Fibroblast of lung (primary cell): ENCODE measurements at regions not wholly inside any gene's neighbourhood (a gene's known extent, or its start where the extent isn't known, plus 50 kb on each side); places are given as distances from the start of the nearest gene placed in this dataset.

Source experiments
- DNase-seq, 2 donors: peaks; one replicate each; pipeline versions ENCODE4 v3.0.0 to v3.0.0-alpha.2; 2010; ENCODE audit warnings: low read depth in 2 of 2
- H2AFZ ChIP-seq: 2 replicates; pipeline ENCODE4 v1.5.1; 2012; ENCODE audit warnings: low read length, control low read depth, inconsistent platforms
- H3K27ac ChIP-seq: 2 replicates; pipeline ENCODE4 v1.5.1; 2011; ENCODE audit warnings: low read length, control low read depth; ENCODE audit not compliant: insufficient read depth
- H3K27me3 ChIP-seq: 2 replicates; pipeline ENCODE4 v1.5.1; 2011; ENCODE audit warnings: mild to moderate bottlenecking, low read length; ENCODE audit not compliant: control insufficient read depth, insufficient read depth
- H3K36me3 ChIP-seq: 2 replicates; pipeline ENCODE4 v1.5.1; 2011; ENCODE audit warnings: low read length; ENCODE audit not compliant: control insufficient read depth, insufficient read depth
- H3K4me1 ChIP-seq: 2 replicates; pipeline ENCODE4 v1.5.1; 2011; ENCODE audit warnings: low read length; ENCODE audit not compliant: control insufficient read depth, insufficient read depth; ENCODE audit errors: extremely low read depth
- H3K4me2 ChIP-seq: 2 replicates; pipeline ENCODE4 v1.5.1; 2011; ENCODE audit warnings: low read length, control low read depth; ENCODE audit not compliant: insufficient read depth; ENCODE audit errors: extremely low read depth
- H3K4me3 ChIP-seq, 4 experiments: fragments of 200-600 bp in 1 of 4; sonication (generic) in 1 of 4; replicated peaks in 1 of 4; 2 replicates each; pipeline ENCODE4 v1.5.1; 2011 to 2016; ENCODE audit warnings: low read length in 4 of 4, low read depth in 3 of 4, mild to moderate bottlenecking in 3 of 4, control low read depth in 2 of 4, inconsistent platforms in 1 of 4, mixed read lengths in 1 of 4; ENCODE audit not compliant: insufficient read depth in 1 of 4; ENCODE audit errors: control extremely low read depth in 1 of 4
- H3K79me2 ChIP-seq: 2 replicates; pipeline ENCODE4 v1.5.1; 2012; ENCODE audit warnings: mild to moderate bottlenecking, low read length, inconsistent platforms; ENCODE audit not compliant: control insufficient read depth, insufficient read depth
- H3K9ac ChIP-seq: 2 replicates; pipeline ENCODE4 v1.5.1; 2011; ENCODE audit warnings: mild to moderate bottlenecking, low read length, control low read depth; ENCODE audit not compliant: insufficient read depth
- H3K9me3 ChIP-seq: 2 replicates; pipeline ENCODE4 v1.5.1; 2012; ENCODE audit warnings: low read depth, low read length; ENCODE audit not compliant: control insufficient read depth, insufficient read depth
- H4K20me1 ChIP-seq: 2 replicates; pipeline ENCODE4 v1.5.1; 2011; ENCODE audit warnings: low read length; ENCODE audit not compliant: control insufficient read depth, insufficient read depth; ENCODE audit errors: extremely low read depth
- CTCF ChIP-seq, 2 donors: IDR thresholded peaks in 1 of 2; conservative IDR thresholded peaks in 1 of 2; 1 replicate in 1 of 2; 2 replicates in 1 of 2; pipeline ENCODE4 v1.5.1; 2011 to 2012; ENCODE audit warnings: low read length in 2 of 2, control low read depth in 1 of 2, inconsistent platforms in 1 of 2, low read depth in 1 of 2, mild to moderate bottlenecking in 1 of 2
- EZH2 ChIP-seq: IDR thresholded peaks from 2 replicates; pipeline ENCODE4 v1.5.1; 2012; ENCODE audit warnings: low read length, control low read depth, mild to moderate bottlenecking; ENCODE audit errors: missing control alignments

DNA sequence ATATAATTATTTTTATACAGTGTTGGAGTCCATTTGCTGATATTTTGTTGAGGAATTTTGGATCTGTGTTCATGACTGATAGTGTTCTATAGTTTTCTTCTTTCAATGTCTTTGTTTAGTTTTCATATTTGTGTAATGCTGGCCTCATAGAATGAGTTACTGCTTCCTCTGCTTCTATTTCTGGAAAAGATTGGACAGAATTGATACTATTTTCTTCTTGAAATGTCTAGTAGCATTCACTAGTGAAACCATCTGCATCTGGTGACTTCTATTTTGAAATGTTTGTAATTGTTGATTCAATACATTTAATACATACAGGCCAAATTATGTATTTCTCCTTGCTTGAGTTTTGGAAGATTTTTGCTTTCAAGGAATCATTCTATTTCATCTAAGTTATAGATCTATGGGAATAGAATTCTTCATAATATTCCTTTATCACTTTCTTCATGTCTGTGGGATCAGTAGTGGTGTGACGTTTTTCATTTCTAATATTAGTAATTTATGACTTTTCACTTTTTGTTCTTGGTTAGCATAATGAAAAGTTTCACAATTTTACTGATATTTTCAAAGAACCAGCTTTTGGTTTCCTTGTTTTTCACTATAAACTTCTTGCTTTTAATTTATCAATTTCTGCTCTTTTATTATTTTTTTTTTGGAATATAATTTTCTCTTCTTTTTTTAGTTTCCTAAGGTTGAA lies 509.9 kb upstream of the VRK2 start:
- Histone ChIP-seq H2AFZ (no peak overlapping the region), H3K27me3 (no peaks in the 10 kb centered on the region), H3K4me2 (no peak overlapping the region), H3K4me1 (no peaks in the 10 kb centered on the region), H3K4me3 (no peak overlapping the region), H3K9ac (no peak overlapping the region), H3K36me3 (no peaks in the 10 kb centered on the region), H3K9me3 (no peaks in the 10 kb centered on the region), H3K27ac (no peak overlapping the region), H3K79me2 (no peaks in the 10 kb centered on the region), H4K20me1 (no peaks in the 10 kb centered on the region)
- no peak for DNase-seq
- no peak for TF ChIP-seq CTCF (conservative IDR thresholded peaks at IDR 0.05 in 1 of 2, IDR thresholded peaks at IDR 0.05 in 1 of 2; ENCODE audit: low read depth in 1 of 2, low read length in 2 of 2)
- no peak for TF ChIP-seq EZH2

- no peaks in the 10 kb centered on the region for H3K27me3 ChIP-seq
- DNase-seq, result no peak
- TF ChIP-seq EZH2 (no peak), CTCF (conservative IDR thresholded peaks at IDR 0.05 in 1 of 2, IDR thresholded peaks at IDR 0.05 in 1 of 2; ENCODE audit: low read depth in 1 of 2, low read length in 2 of 2) (no peak)
- H4K20me1 ChIP-seq, result no peaks in the 10 kb centered on the region
- no peaks in the 10 kb centered on the region for H3K9me3 ChIP-seq
- no peaks in the 10 kb centered on the region for H3K4me1 ChIP-seq
- H3K27ac ChIP-seq, result no peak overlapping the region
- no peak overlapping the region for H3K4me2 ChIP-seq
- no peak overlapping the region for H3K9ac ChIP-seq
- H3K36me3 ChIP-seq, result no peaks in the 10 kb centered on the region
- H3K79me2 ChIP-seq, result no peaks in the 10 kb centered on the region
- no peak overlapping the region for H3K4me3 ChIP-seq
- H2AFZ ChIP-seq, result no peak overlapping the region
These were observed 506.8 kb upstream of the VRK2 start for GRCh38 chr2:57539761-57540160.

GRCh38 chr2:57542081-57542480 lies 504.5 kb upstream of the VRK2 start:
- TF ChIP-seq EZH2 (no peak), CTCF (conservative IDR thresholded peaks at IDR 0.05 in 1 of 2, IDR thresholded peaks at IDR 0.05 in 1 of 2; ENCODE audit: low read depth in 1 of 2, low read length in 2 of 2) (no peak)
- no peaks in the 10 kb centered on the region for H3K27me3 ChIP-seq
- H2AFZ ChIP-seq, result no peak overlapping the region
- H3K79me2 ChIP-seq, result no peaks in the 10 kb centered on the region
- no peak overlapping the region for H3K4me2 ChIP-seq
- no peaks in the 10 kb centered on the region for H3K9me3 ChIP-seq
- H4K20me1 ChIP-seq, result no peaks in the 10 kb centered on the region
- H3K4me3 ChIP-seq, result no peak overlapping the region
- H3K36me3 ChIP-seq, result no peaks in the 10 kb centered on the region
- no peak overlapping the region for H3K27ac ChIP-seq
- no peak for DNase-seq
- H3K4me1 ChIP-seq, result no peaks in the 10 kb centered on the region
- H3K9ac ChIP-seq, result no peak overlapping the region
